ENCODE measurements at regions not wholly inside any gene's neighbourhood (a gene's known extent, or its start where the extent isn't known, plus 50 kb on each side); places are given as distances from the start of the nearest gene placed in this dataset.

DNA sequence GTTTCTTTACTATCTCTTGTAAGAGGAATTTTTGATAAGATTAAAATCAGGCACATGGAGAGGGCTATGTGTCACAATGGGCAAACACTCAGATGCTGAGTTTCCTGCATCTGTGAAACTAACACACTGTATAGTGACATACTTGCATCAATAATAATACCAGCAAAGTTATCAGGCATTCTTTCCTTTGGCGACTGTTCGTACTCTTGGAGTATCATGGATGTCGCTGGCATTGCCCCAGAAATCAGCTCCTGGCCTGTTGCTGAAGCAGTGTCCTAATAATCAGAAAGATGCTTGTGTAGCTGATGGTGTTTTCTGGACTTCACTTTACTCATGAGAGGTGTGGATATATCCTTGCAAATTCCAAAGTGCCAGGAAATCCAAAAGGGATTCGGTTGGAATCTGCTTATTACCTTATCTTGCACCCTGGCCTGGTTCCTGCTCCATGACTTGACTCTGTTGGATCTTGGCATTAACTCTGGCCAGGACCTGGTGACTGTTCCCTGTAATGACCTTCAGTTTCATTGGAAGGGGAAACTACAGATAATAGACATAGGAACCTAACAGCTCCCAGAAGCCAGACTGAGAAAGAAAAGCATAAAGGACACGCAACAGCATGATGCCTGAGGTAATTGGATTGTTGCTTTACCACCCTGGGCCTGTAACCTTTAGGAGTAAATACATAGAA is 762.5 kb upstream of the GRIA3 start:
- DNase-seq: no peak

DNA sequence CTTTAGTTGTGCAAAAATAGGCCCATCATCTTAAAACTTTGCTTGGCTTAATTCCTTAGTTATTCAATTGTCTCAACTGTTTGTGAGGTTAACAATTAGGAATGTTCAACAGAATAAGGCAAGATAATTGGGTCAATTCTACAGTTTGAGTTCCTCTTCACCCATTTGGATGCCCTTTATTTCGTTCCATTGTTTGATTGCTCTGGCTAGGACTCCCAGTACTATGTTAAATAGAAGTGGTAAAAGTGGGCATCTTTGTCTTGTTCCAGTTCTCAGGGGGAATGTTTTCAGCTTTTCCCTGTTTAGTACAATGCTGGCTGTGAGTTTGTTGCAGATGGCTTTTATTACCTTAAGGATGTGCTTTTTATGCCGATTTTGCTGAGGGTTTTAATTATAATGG is 761.5 kb upstream of the GRIA3 start:
- no peak for DNase-seq

DNA sequence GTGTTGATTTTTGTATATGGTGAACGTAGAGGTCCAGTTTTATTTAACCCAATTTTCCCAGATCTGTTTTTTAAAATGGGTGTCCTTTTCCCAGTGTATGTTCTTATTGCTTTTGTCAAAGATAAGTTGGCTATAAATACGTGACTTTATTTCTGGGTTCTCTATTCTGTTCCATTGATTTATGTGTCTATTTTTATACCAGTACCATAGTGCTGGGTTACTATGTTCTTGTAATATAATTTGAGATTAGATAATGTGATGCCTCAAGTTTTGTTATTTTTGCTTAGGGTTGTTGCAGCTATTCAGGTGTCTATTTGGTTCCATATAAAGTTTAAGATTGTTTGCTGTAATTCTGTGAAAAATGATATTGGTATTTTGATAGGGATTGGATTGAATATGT is 749.1 kb upstream of the GRIA3 start:
- DNase-seq: no peak

DNA sequence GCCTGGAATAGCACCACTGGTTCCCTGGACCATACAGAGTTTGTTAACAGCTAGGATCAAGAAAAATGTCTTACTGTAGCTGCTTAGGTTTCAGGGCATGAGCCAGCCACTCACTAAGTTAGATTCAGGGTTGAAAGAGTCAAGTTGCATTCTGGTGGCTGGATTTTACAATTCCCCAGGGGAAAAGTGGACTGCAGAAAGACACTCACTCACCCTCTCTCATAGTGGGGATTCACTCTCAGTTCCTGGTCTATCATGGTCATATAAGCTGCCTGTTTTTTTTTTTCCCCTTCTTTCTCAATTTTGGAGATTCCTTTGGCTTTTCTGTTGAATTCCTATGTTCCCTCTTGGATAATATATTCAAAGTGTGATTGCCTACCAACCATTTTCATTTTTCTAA is 744.2 kb upstream of the GRIA3 start:
- no peak for DNase-seq

DNA sequence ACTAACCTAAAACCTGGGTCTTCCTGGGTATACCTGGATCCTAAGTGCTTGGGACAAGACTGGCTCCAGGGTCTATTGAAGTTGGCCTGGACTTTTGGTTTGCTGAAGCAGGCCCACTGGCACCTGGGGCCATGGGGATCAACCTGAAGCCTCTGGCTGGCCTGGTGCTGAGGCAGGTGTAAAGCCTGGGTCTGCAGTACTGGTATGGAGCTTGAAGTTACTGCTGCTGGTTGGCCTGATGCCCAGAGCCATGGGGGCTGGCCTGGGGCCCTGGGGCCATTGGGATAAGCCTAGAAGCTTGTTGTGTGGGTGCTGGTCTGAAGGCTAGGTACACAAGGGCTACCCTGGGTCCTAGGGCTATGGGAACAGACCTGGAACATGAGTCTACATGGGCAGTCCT is 743.2 kb upstream of the GRIA3 start:
- no peak for DNase-seq

DNA sequence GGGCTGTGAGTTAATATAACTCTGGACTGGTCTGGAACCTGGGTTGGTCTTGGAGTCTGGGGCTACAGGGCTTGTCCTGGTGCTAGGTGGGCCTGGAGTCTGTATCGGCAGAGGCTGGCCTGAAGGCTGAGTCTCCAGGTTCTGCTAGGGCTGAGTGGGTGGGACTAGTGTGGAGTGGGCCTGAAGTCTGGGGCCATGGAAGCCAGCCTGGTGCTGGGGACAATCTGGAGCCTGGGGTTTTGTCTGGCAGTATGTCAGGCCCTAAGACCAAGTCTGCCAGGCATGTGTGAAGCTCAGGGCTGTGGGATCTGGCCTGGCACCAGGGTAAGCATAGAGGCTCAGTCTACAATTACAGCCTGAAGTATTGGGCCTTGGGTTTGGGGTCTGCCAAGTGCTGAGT is 742.6 kb upstream of the GRIA3 start:
- no peak for DNase-seq

DNA sequence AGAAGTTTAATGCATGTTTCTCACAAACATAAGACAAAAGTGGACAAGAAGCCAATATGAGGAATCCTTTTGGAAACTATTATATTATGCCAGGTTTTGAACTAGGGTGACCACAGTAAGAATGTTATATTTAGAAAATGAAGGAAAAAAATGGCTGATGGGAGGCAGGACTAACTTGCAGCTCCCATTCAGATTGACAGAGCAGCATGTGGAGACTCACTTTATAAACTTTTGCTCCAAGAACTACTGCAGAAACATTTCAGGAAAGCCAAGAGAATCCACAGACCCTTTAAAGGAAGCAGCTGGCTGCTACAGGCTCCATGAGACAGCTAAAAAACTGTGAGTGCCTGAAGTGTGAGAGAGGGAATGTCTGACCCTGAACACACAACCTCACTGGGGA is 738.6 kb upstream of the GRIA3 start:
- no peak for DNase-seq

DNA sequence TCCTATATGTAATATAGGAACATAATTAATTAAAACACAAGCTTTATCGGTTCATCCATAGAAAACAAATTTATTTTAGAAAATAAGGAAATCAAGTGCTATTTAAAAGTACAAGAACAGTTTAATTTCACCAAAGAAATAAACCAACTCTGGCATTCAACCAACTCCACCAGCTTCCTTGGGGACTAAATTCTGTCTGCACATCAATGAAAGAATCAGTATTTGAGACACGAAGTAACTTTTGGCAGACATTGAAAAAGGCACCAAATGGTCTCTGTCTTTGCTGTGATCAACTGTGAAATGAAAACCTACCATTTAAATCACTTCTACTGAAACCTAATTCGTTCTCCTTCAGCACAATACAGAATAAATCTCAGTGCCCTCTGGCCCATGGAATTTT is 719.7 kb upstream of the GRIA3 start:
- no peak for DNase-seq

DNA sequence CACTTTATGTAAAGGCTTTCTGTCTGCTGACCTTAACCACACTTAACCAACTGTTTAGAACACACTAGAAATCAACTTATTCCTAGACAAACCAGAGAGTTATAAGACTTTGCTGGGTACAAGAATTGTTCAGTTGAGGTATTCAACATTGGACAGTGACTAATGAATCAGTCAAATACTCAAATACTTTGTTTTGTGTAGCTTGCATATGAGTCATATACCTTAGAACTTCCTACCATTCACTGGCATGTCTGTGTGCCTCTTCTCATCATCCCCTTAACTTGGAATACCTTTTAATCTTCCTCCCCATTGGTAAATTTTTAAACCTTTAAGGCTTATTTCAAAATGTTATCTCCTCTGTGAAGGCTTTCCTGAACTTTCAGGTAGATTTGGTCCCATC is 708.8 kb upstream of the GRIA3 start:
- no peak for DNase-seq

DNA sequence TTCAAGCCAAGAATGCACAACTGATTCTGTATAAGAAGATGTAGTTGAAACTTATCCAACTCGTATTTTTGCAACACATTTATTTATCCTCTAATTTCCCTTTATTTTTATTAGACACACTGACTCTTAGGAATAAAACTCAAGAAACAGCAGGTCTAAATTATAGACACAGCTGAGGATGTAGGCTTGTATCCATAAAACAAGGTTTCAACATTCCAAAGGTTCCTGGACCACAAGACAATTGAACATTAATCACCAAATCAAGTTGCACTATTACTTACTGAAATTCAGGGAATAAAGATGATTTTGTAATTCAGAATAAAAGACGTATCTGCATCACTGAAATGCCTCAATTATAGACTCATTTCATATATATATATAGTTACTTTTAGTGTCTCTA is 683.5 kb upstream of the GRIA3 start:
- DNase-seq: no peak

DNA sequence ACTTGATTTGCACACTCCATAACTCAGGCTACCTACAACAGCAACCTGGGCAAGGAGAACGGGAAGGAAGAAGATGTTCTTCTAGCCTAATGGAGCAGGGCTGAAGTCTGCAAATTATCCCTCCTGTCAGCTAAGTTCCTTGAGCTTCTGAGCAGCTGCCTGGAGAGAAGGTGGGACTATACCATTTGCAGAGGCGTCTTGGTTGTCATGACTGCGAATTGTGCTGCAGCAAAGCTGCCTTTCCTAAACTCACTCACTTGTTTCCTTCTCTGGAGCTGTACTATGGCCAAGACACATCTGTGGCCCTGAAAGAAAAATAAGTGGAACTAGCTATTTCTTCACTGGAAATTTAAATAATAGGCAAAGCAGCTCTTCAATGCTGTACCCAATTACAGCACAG is 682.4 kb upstream of the GRIA3 start:
- no peak for DNase-seq

DNA sequence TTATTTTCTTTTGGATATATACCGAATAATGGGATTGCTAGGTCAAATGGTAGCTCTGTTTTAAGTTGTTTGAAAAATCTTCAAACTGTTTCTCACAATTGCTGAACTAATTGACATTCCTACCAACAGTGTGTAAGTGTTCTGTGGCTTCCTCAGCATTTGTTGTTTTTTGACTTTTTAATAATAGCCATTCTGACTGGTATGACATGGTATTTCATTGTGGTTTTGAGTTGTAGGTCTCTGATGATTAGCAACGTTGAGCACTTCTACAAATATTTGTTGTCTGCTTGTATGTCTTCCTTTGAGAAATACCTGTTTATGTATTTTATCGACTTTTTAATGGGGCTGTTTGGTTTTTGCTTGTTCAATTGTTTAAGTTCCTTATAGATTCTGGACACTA is 680.1 kb upstream of the GRIA3 start:
- no peak for DNase-seq

DNA sequence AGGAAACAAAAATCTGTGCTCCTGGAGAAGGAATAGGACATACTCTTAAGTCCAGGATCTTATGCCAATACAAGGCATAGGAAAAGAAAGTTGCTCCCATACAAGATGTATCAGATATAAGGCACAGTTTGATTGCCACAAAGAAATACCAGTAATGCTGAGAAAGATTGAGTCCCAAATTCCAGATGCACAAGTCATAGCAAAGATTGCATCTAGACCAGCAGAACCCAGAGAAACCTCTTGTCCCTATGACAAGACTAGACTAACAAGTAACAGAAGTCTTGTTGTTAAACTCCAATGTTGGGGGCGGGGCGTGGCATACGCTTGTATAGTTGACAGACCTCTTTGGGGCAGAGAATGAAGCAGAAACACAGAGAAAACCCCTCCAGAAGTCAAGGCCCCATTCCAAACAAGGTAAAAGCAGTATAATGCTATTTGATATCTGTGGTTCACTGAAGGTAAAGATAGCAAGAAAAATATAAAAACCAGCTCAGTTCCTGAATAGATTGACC is 671.5 kb upstream of the GRIA3 start:
- DNase-seq: no peak

DNA sequence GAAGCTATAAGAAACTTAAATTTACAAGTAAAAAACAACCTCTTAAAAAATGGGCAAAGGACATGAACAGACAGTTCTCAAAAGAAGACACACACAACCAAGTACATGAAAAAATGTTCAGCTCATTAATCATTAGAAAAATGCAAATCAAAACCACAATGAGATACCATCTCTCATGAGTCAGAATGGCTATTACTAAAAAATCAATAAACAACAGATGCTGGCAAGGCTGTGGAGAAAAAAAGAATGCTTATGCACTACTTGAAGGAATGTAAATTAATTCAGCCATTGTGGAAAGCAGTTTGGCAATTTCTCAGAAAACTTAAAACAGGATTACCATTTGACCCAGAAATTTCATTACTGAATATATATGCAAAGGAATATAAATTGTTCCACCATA is 666.3 kb upstream of the GRIA3 start:
- no peak for DNase-seq

DNA sequence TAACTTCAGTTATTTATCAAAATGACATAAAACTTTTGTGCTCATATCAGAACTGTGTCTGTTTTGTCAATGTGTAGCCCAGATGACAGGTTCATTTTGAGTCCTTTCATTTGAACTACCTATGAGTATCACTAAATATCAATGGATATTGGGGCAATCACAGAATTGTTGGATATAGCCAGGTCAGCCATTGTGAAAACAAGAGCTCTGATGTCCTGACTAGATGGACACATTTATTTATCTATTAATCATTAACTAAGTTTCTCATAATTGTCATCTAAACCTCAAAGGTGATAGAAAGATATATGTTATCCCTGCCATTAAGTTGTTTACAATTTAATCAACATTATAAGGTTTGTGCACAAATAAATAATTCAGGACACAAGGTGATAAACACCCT is 638.3 kb upstream of the GRIA3 start:
- DNase-seq: no peak

DNA sequence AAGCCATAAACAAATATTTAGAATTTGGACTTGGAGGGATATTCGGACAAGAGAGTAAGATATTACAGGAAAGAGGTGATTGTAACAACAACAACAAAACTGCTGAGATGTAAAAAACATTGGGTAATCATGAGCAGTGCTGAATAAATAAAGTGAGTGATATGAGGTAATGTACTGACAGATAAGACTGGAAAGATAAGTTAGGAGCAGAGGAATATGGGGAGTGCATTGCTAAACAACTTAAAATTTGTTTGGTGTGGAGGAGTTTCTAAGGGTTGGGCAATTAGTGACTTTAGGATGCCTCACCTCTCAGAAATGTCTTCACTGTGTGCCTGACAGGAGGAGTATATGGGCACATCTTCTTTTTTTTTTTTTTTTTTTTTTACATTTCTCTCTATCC is 637.8 kb upstream of the GRIA3 start:
- no peak for DNase-seq

DNA sequence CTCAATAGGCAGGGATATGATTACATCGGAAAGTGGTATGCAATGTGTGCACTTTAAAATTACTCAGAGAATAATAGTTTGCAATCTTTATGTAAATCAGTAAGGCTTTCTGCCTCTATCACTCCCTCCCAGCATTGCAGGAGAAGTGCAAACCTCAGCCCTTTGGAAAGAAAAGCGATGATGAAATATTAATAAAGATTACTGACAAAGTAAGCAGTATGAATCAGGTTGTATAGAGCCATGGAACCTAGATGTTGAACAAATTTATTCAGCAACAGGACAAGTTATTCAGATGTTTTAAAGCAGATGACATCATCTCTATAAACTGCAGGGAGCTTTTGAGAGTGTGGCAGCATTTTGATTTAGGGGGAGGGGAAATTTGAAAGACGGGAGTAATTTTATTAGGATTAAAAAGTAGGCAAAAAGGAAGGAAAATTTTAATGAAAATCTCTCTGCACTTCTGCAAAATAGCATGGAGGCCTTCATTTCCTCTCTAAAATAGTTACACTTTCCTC is 631.7 kb upstream of the GRIA3 start:
- DNase-seq: no peak

DNA sequence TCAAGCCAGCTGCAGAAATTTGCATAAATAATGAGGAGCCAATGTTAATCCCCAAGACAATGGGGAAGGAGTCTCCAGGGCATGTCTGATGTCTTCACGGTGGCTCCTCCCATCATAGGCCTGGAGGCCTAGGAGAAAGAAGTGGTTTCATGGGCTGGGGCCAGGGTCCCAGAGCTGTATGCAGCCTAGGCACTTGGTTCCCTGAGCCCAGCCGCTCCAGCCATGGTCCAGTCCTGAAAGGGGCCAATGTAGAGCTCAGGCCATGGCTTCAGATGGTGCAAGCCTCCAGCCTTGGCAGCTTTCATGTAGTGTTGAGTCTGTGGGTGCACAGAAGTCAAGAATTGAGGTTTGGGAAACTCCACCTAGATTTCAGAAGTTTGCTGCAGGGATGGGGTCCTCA is 628.2 kb upstream of the GRIA3 start:
- no peak for DNase-seq

DNA sequence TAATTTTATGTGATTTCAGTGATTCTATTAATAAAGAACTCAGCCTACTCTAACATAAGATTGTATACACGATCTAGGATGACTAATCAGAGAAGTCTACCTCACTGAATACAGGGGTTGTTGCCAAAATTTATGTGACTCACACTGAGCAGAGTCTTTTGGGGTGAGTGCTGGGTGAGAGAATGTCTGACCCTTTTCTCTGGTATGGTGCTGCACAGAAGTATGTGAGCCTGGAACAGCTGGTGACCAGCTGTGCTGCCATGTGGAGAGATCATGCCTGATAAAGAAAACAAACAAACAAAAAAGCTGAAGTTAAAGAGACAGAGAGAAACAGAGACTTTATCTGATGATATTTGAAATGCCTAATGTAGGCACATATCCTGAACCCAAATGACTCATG is 618.1 kb upstream of the GRIA3 start:
- no peak for DNase-seq

DNA sequence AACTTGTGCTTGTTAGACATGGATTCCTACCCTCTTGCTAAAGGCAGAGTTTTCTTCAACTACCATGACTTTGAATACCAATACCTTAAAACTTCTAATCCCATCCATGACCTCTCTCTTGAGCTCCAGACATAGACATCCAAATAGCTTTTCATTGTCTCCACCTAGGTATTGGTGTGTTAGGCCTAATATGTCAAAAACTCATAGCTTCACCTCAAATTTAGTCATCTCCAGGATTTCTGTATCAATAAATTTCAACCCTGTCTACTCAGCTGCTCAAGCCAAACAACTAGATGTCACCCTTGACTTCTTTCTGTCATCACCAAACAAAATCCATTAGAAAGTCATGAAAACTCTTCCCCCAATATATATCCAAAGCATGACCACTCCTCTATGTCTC is 617.7 kb upstream of the GRIA3 start:
- DNase-seq: no peak

DNA sequence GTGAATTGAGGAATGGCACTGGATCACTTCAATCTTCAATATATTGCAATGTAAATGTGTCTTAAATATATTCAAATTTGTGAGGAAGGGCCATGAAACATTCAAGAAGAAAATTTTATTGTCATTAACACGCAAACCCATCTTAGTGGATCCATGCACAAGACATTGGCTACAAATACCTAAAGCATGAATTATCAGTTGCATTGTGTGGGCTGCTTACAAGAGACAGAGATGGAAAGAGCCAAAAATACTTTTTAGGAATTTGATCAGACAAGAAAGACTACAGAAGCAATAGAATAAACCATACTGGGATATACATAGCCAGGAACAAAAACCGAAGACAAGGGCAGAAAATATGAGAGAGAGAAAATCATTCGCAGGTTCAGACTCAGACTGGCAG is 616.2 kb upstream of the GRIA3 start:
- DNase-seq: no peak

DNA sequence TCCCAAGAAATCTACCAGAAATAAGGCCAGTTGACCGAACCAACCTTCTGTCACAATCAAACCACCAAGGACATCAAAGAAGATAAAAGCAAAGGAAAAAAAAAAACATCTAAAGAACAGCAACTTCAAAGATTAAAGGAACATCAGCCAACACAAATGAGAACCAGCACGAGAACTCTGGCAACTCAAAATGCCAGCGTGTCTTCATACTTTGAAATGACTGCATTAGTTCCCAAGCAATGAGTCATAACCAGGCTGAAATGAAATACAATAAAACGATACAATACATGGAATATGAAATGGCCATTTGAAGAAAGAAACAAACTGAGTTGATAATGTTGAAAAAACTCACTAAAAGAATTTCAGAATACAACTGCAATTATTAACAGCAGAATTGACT is 611.6 kb upstream of the GRIA3 start:
- no peak for DNase-seq

DNA sequence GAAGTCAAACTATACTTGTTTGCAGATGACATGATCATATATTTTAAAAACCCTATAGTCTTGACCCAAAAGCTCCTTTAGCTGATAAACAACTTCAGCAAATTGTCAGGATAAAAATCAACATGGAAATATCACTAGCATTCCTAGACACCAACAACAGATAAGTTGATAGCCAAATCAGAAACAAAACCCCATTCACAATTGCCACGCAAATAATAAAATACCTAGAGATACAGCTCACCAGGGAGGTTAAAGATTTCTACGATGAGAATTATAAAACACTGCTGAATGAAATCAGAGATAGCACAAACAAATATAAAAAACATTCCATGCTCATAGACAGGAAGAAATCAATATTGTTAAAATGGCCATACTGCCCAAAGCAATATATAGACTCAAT is 605.0 kb upstream of the GRIA3 start:
- no peak for DNase-seq

DNA sequence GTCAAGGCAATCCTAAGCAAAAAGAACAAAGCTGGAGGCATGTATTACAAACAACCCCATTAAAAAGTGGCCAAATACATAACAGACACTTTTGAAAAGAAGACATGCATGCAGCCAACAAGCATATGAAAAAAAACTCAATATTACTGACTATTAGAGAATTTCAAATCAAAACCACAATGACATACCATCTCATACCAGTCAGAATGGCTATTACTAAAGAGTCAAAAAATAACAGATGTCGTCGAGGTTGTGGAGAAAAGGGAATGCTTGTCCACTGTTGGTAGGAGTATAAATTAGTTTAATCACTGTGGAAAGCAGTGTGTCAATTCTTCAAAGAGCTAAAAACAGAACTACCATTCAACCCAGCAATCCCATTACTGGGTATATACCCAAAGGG is 604.6 kb upstream of the GRIA3 start:
- DNase-seq: no peak

DNA sequence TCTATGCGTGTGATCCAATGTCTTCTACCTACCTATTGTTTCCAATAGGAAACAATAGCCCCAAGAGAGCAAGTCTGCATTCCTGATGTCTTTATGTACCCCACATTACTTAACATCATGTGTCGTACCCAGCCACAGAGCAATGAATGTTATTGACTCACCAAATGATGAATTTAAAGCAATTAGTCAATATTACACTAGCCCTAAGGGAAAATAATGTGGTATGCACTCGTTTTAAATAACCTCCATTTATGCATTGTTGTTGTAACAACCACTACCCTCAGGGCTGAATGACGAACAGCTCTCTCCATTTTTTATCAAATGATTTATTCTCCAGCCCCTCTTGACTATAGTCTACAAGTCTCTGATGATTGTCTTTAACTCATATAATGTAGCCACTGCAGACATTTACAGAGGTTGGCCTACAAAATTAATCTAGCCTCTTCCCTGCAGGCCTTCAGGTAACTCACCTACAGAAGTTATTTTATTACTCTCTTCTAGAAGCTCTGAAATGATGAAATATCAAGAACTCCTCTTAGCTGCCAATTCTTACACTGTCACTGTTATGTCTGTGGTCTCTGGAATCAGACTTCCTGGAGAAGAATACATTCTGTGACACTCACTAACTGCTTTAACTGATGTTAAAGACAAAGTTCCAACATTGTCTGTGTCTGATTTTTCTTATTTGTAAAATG is 601.7 kb upstream of the GRIA3 start:
- no peak for DNase-seq
